DOHH2 (cell line): ENCODE measurements at regions not wholly inside any gene's neighbourhood (a gene's known extent, or its start where the extent isn't known, plus 50 kb on each side); places are given as distances from the start of the nearest gene placed in this dataset.

ENCODE experiments used
- CTCF ChIP-seq: fragments of 200-600 bp; sonication (generic); IDR thresholded peaks from one replicate; pipeline ENCODE4 v1.5.1; 2014; ENCODE audit warnings: antibody characterized with exemption, mild to moderate bottlenecking, low read depth, low read length; ENCODE audit not compliant: poor library complexity, severe bottlenecking
- EZH2phosphoT487 ChIP-seq: fragments of 200-600 bp; sonication (generic); IDR thresholded peaks from 2 replicates; pipeline ENCODE4 v1.6.1; 2017; ENCODE audit warnings: borderline replicate concordance, mild to moderate bottlenecking, antibody characterized with exemption, low read length, moderate library complexity, mixed read lengths

DNA sequence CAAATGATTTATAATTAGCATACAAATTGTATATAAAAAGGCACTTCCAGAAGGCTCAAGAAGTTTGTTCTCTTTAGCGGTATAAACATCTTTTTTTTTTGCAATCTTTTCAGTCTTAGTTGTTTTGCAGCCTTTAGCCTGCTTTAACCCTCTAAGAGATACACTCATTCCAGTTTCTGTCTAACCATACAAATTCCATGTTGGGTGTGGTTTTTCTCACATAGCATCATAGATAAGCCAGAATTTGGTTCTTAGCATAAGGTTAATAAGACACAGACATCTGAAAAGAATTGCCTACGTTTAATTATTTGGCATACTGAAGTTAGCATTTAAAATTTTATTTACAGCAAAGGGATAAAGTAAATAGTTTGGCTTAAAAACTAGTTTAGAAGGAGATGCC lies 92.5 kb upstream of the NPVF start:
- TF ChIP-seq CTCF (no peak), EZH2phosphoT487 (no peak)
